ENCODE measurements at regions not wholly inside any gene's neighbourhood (a gene's known extent, or its start where the extent isn't known, plus 50 kb on each side); places are given as distances from the start of the nearest gene placed in this dataset.

GRCh38 chr21:24894324-24894723 lies 713.0 kb downstream of the MRPL39 start:
- H3K4me3 ChIP-seq (ENCODE audit: low read depth, low read length) = no peak overlapping the region
- DNase-seq (ENCODE audit: low read depth) = no peak

GRCh38 chr21:24890021-24890420 lies 717.3 kb downstream of the MRPL39 start:
- no peak for DNase-seq (ENCODE audit: low read depth)
- H3K4me3 ChIP-seq (ENCODE audit: low read depth, low read length) = no peak overlapping the region

- H3K4me3 ChIP-seq (ENCODE audit: low read depth, low read length) = no peak overlapping the region
- no peak for DNase-seq (ENCODE audit: low read depth)
Observed at GRCh38 chr21:24881506-24881905, 725.8 kb downstream of the MRPL39 start.

GRCh38 chr21:24870633-24871032 lies 736.6 kb downstream of the MRPL39 start:
- DNase-seq (ENCODE audit: low read depth) = no peak
- no peak overlapping the region for H3K4me3 ChIP-seq (ENCODE audit: low read depth, low read length)

GRCh38 chr21:24869862-24870261 lies 737.4 kb downstream of the MRPL39 start:
- no peak overlapping the region for H3K4me3 ChIP-seq (ENCODE audit: low read depth, low read length)
- DNase-seq (ENCODE audit: low read depth) = no peak

GRCh38 chr21:24868117-24868516 lies 739.2 kb downstream of the MRPL39 start:
- H3K4me3 ChIP-seq (ENCODE audit: low read depth, low read length) = no peak overlapping the region
- no peak for DNase-seq (ENCODE audit: low read depth)

- no peak for DNase-seq (ENCODE audit: low read depth)
Observed at GRCh38 chr21:24861471-24861870, 745.8 kb downstream of the MRPL39 start.

GRCh38 chr21:24856326-24856725 lies 751.0 kb downstream of the MRPL39 start:
- no peak overlapping the region for H3K4me3 ChIP-seq (ENCODE audit: low read depth, low read length)
- no peak for DNase-seq (ENCODE audit: low read depth)

More at GRCh38 chr21:24861471-24861870, 745.8 kb downstream of the MRPL39 start:
- H3K4me3 ChIP-seq (ENCODE audit: low read depth, low read length) = no peak overlapping the region

- DNase-seq (ENCODE audit: low read depth) = no peak
- no peak overlapping the region for H3K4me3 ChIP-seq (ENCODE audit: low read depth, low read length)
Observed at GRCh38 chr21:24852610-24853195, 754.6 kb downstream of the MRPL39 start.

GRCh38 chr21:24850121-24850520 lies 757.2 kb downstream of the MRPL39 start:
- H3K4me3 ChIP-seq (ENCODE audit: low read depth, low read length) = no peak overlapping the region
- no peak for DNase-seq (ENCODE audit: low read depth)

- no peak overlapping the region for H3K4me3 ChIP-seq (ENCODE audit: low read depth, low read length)
- DNase-seq (ENCODE audit: low read depth) = no peak
Observed at GRCh38 chr21:24844671-24845070, 762.6 kb downstream of the MRPL39 start.

- no peak overlapping the region for H3K4me3 ChIP-seq (ENCODE audit: low read depth, low read length)
- DNase-seq (ENCODE audit: low read depth) = no peak
Observed at GRCh38 chr21:24840287-24840686, 767.0 kb downstream of the MRPL39 start.

GRCh38 chr21:24832961-24833360 lies 774.3 kb downstream of the MRPL39 start:
- H3K4me3 ChIP-seq (ENCODE audit: low read depth, low read length) = no peak overlapping the region
- no peak for DNase-seq (ENCODE audit: low read depth)

- no peak overlapping the region for H3K4me3 ChIP-seq (ENCODE audit: low read depth, low read length)
- no peak for DNase-seq (ENCODE audit: low read depth)
Observed at GRCh38 chr21:24829397-24829796, 777.9 kb downstream of the MRPL39 start.

- DNase-seq (ENCODE audit: low read depth) = no peak
- H3K4me3 ChIP-seq (ENCODE audit: low read depth, low read length) = no peak overlapping the region
Observed at GRCh38 chr21:24826822-24827221, 780.5 kb downstream of the MRPL39 start.

GRCh38 chr21:24825348-24825747 lies 781.9 kb downstream of the MRPL39 start:
- H3K4me3 ChIP-seq (ENCODE audit: low read depth, low read length) = no peak overlapping the region
- no peak for DNase-seq (ENCODE audit: low read depth)

GRCh38 chr21:24824209-24824608 lies 783.1 kb downstream of the MRPL39 start:
- no peak for DNase-seq (ENCODE audit: low read depth)
- H3K4me3 ChIP-seq (ENCODE audit: low read depth, low read length) = no peak overlapping the region

- no peak for DNase-seq (ENCODE audit: low read depth)
- H3K4me3 ChIP-seq (ENCODE audit: low read depth, low read length) = no peak overlapping the region
Observed at GRCh38 chr21:24823247-24823646, 784.0 kb downstream of the MRPL39 start.

- H3K4me3 ChIP-seq (ENCODE audit: low read depth, low read length) = no peak overlapping the region
- no peak for DNase-seq (ENCODE audit: low read depth)
Observed at GRCh38 chr21:24785033-24785432, 822.2 kb downstream of the MRPL39 start.

- no peak overlapping the region for H3K4me3 ChIP-seq (ENCODE audit: low read depth, low read length)
- no peak for DNase-seq (ENCODE audit: low read depth)
Observed at GRCh38 chr21:24781146-24781545, 826.1 kb downstream of the MRPL39 start.

- DNase-seq (ENCODE audit: low read depth) = no peak
Observed at GRCh38 chr21:24759348-24760075, 847.8 kb downstream of the MRPL39 start.

More at GRCh38 chr21:24759348-24760075, 847.8 kb downstream of the MRPL39 start:
- no peak overlapping the region for H3K4me3 ChIP-seq (ENCODE audit: low read depth, low read length)
